ENCODE measurements at regions not wholly inside any gene's neighbourhood (a gene's known extent, or its start where the extent isn't known, plus 50 kb on each side); places are given as distances from the start of the nearest gene placed in this dataset.

DNA sequence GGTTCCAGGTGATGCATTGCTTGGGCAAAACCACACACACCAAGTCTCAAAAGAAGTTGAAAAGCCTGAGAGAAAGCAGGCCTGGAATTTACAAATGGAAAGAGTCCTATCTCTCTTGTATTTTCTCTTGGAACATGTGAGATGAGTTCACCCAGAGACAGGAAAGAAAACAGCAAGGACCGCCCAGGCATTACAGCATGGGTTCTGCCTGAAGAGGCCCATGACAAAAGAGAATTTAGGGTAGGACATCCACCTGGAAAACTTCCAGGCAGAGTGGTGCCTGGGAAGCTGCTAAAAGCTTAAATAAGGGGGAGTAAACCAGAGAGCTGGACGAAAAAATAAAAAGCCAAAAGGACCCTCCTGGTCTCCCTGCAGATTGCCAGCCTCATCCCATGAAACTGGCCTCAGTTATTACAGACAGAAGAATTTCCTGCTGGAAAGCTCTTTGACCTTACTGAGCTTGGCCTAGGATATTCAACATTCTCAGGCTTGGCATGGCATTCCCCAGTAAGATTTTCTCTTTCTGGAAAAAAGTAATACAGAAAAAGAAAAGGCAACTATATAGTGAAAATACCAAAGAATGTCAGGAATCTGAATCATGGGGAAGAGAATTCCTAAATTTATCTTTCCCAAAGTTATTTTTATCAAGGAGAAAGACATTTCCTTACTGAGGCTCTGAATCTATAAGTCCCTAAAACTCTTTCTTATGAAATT, 121.3 kb upstream of the NUDT4 start:
- no peak for DNase-seq

GRCh38 chr12:93261505-93262094, 116.1 kb upstream of the NUDT4 start:
- DNase-seq = no peak

DNA sequence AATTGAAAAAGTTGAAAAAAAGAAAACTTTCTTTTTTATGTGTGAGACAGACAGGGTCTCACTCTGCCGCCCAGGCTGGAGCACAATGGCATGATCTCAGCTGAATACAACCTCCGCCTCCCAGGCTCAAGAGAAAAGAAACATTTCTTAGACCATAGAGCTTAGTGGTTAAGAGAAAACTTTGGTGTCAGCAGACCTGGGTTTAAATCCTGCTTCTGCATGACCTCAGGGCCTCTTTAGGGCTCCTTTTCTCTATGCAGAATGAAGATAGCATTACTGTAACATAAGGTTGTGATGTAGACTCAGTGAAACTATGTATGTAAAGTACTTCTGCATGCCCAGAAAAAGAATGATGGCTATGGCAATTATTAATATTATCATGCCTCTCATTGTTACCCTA, 104.7 kb upstream of the NUDT4 start:
- DNase-seq = no peak

DNA sequence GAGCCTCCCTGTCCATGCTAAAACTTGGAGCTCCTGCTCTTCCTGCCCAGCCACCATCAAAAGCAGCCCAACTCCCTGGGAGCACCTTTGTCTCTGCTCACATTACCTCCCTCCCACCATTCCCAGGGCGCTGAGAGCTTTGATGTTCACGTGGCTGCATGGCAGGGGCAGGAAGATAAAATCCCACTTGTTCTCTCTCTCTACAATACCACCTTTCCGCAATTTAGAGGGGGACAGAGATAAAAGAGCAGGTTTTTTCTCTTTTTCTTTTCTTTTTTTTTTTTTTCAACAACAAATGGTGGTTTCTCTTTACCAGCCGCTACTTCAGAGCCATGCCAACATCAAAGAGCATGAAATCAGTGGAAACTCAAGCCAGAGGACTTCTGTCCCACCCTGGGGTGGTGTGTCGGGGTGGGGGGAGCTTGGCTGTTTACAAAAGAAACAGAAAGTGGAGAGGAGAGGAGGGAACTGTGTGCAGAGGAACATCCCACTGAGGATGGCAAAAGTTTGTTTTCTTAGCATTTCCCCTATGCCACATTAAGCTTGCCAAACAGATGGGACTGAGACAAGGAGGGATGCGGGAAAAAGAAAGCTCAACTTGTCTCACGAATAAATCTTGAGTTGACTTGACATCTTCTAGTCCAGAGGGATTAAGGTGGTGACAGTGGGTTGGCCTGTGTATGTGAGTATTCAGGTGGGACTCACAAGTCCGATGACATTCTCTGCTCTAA, 103.7 kb upstream of the NUDT4 start:
- no peak for DNase-seq

- no peak for DNase-seq
These were observed 102.8 kb upstream of the NUDT4 start for GRCh38 chr12:93274937-93275336.

GRCh38 chr12:93275589-93275988, 102.1 kb upstream of the NUDT4 start:
- DNase-seq = no peak

GRCh38 chr12:93279565-93280412, 97.9 kb upstream of the NUDT4 start:
- no peak for DNase-seq

DNA sequence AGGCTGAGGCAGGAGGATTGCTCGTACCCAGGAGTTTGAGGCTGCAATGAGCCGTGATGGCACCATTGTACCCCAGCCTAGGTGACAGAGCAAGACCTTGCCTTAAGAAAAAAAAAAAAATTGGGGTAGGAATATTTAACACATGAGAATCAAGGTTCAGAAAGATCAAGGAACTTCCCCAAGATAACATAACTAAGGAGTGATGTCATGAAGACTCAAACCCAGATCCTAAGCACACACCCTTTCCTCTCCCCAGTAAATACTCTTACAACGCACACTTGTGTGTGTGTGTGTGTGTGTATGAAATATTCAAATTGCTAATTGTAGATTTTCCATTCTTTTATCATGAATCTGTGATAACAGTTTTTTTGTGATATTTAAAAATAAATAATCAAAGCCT, 90.6 kb upstream of the NUDT4 start:
- no peak for DNase-seq

GRCh38 chr12:93288626-93289025, 89.1 kb upstream of the NUDT4 start:
- DNase-seq = no peak

DNA sequence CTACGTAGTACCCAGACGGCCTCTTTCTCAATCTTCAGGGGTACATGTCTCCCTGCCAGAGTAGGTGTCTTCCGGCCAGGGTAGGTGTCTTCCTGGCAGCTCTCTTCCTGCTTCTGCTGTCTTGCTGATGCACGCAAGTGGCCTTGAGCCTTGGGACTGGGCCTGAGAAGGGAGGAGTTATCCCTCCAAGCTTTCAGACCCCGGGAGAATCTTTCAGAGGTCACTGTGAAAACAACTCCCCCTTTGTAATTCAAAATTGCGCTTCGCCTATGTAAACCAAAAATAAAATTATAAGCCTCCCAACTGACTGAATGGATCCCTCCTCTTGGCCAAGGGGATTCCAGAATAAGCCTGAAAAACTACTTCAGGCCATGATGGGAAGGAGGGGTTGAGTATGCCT, 87.3 kb upstream of the NUDT4 start:
- DNase-seq = no peak

- no peak for DNase-seq
These were observed 85.5 kb upstream of the NUDT4 start for GRCh38 chr12:93292213-93292612.

DNA sequence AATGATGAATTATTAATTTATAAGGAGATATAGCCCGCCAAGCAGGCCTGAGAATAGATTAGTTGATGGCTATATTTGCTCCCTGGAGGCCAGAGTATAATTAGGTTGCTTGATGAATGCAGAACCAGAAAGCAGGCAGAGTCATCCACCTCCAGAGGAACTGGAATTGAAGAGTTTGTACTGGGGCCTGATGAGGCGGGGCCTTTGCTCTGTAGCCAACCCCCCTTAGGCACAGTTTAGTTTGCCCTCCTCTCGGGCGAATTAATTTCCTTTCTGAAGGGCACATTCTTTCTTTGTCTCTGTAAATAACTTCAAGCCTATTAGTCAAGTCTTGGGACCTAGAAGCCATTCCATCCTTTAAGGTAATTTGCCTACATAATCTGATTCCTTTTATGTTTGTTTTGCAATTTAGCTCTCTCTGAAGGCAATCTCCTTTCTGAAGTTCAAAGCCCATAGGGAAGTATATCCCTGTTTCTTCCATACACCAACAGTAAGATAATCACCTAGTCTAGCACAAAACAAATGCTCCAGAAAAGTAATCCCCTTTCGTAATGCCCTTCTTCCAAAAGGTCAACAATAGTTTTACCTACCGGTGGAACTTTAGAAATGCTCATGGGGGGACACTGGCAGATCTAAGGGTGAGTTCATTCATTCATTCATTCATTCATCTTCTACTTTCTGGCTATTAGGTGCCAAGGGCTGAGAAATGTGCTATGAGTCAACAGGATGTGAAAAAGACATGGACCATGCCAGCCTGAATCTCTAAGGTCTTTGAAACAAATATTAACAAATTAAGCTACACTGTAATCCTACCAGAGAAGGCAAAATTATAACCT, 84.8 kb upstream of the NUDT4 start:
- DNase-seq = no peak

DNA sequence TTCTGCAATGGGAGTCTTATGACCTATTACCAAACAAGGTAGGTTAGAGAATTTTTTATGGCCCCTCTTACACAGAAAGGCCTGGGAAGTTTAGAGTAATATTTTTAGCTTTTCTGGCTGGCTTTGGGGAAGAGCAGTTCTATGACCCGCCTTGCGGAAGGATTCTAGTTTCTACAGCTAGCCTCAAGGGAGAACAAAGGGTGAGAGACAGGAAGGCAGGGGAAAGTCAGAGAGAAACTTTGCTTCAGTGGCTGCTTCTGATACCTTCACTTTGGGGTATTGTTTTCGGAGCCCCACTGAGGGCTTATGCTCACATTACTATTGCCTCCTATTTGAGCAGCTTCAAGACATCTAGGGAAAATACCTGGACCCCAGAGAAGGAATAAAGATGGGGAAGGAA, 80.7 kb upstream of the NUDT4 start:
- no peak for DNase-seq

- DNase-seq = no peak
These were observed 80.2 kb upstream of the NUDT4 start for GRCh38 chr12:93297536-93297935.

DNA sequence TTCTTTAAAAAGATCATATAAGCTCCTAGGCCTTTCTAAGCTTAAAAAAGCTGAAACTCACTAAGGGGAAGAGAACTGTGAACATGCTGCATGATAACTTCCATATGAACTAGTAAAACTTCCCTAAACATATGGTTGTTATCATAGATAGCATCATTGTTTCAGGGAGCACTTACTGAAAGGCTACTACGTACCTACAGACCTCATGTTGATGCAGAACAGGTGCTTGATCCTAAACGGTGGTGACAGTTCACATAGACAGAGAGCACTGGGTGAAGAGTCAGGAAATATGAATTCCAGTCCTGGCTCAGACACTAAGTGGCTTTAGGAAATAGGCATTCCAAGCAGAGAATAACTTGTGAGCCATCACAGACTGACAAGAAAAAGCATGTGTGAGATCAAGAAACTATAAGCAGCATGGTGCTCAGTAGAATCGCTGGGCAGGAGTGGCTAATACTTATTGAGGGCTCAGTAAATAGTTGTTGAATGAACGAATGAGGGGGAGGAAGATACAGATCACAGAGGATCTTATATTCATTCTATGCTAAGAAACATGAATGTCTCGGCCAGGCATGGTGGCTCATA, 78.4 kb upstream of the NUDT4 start:
- DNase-seq = no peak

DNA sequence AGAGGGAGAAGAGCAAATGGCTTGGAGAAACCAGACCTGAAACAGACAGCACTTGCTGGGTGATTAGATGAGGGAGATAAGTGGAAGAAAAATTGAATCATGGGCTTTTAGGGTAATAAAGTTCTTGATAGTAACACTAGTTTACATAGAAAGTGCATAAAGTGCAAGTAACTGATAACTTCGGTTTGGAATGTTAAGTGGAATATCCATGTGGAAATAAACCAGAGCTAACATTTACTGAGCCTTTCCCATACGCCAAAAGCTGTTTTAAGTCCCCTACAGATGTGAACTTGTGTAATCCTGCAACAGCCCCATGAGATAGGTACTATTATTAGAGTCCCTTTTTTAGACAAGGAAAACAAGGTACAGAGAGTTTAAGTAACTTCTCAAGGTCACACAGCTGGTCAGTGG, 77.1 kb upstream of the NUDT4 start:
- DNase-seq = no peak

GRCh38 chr12:93302331-93303229, 75.1 kb upstream of the NUDT4 start:
- no peak for DNase-seq

- DNase-seq = no peak
These were observed 71.1 kb upstream of the NUDT4 start for GRCh38 chr12:93306636-93307035.

- no peak for DNase-seq
These were observed 69.4 kb upstream of the NUDT4 start for GRCh38 chr12:93308281-93308680.

DNA sequence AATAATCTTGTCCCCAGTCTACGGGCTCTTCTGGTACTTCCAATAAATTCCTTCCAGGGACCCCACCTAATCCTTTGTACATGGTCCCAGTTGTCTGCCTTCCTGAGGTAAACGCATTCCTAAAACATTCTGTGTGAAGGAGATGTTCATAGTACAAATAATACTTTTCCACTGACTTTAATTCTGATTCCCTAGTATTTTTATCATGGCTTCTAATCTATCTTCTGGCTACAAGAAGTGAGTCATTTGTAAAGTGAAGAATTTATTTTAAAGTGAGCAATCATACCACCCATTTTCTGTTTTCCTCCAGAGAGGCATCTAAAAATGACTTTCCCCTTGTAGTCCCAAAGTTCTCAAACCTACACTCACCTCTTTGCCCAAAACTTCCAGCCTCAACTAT, 65.9 kb upstream of the NUDT4 start:
- no peak for DNase-seq

DNA sequence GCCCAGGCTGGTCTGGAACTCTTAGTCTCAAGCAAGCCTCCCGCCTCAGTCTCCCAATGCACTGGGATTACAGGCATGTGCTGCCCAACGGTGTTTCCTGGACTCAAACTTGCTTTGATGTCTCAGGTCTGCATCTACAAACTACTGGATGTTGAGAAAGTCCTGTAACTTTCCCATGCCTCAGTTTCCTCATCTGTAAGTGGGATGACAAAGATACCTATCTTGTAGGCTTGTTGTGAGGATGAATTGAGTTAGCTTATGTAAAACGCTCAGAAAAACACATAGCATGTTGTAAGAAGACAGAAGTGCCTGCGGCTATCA, 63.6 kb upstream of the NUDT4 start:
- no peak for DNase-seq
